HG03135 (cell line): ENCODE measurements at regions not wholly inside any gene's neighbourhood (a gene's known extent, or its start where the extent isn't known, plus 50 kb on each side); places are given as distances from the start of the nearest gene placed in this dataset.

Experiments used
- ATAC-seq: cut with Tn5 transposase; IDR thresholded peaks from one replicate; pipeline ENCODE4 v1.9.1; 2021; ENCODE audit warnings: mild to moderate bottlenecking, moderate library complexity; ENCODE audit not compliant: unreplicated experiment

GRCh38 chr18:40993363-40993762 lies 961.7 kb upstream of the PIK3C3 start:
- ATAC-seq, result no peak

GRCh38 chr18:40987581-40987980 lies 967.5 kb upstream of the PIK3C3 start:
- ATAC-seq, result no peak

DNA sequence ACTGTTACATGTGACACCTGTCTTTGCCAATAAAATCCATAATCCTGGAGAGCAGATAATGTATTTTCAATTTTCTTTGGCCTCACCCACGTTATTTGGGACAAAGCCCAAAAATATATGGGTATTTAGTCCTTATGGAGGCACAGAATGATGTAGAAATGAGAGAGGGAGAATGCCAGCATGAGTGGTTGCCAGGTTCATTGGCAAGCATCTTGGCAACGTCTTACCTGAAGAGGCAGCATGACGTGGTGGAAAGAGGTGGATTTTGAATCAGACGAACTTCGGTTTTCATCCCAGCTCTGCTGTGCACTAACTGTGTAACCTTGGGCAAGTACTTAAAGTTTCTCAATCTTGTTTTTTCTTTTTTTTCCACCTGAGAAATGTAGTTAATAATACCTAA lies 969.6 kb upstream of the PIK3C3 start:
- ATAC-seq, result no peak

- ATAC-seq, result no peak
These were observed 970.2 kb upstream of the PIK3C3 start for GRCh38 chr18:40984856-40985255.

DNA sequence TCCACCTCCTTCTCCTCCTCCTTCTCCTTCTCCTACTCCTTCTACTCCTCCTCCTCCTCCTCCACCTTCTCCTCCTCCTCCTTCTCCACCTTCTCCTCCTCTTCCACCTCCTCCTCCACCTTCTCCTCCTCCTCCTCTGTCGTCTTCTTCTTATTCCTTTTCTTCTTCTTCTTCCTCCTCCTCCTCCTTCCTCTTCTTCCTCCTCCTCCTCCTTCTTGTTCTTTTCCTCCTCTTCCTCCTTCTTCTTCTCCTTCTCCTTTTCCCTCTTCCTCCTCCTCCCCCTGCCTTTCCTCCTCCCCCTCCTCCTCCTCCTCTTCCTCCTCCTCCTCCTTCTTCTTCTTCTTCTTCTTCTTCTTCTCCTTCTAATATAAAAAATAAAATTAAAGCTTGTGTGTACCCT lies 971.2 kb upstream of the PIK3C3 start:
- no peak for ATAC-seq

DNA sequence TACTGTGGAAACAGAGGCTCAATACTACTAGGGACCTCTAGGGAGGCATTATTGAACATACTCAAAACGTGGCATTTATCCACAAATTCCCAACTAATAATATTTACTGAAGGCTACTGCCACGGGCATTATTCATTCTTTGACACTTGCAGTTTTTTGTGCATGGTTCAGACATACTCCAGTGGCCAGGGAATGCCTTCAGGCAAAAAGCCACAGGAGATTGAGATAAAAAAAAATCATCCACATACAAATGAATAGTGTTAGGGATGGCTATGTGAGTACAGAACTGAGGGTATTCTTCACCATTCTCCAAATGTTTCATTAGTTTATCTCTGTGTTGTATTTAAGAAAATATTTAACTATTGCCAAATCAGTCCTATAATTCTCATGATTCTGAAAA lies 974.9 kb upstream of the PIK3C3 start:
- ATAC-seq, result no peak

- ATAC-seq, result no peak
These were observed 979.0 kb upstream of the PIK3C3 start for GRCh38 chr18:40976050-40976449.

- ATAC-seq, result no peak
These were observed 980.6 kb upstream of the PIK3C3 start for GRCh38 chr18:40974448-40974847.

- ATAC-seq, result no peak
These were observed 992.2 kb upstream of the PIK3C3 start for GRCh38 chr18:40962784-40963183.

GRCh38 chr18:40957533-40958070 lies 997.4 kb upstream of the PIK3C3 start:
- ATAC-seq, result no peak

DNA sequence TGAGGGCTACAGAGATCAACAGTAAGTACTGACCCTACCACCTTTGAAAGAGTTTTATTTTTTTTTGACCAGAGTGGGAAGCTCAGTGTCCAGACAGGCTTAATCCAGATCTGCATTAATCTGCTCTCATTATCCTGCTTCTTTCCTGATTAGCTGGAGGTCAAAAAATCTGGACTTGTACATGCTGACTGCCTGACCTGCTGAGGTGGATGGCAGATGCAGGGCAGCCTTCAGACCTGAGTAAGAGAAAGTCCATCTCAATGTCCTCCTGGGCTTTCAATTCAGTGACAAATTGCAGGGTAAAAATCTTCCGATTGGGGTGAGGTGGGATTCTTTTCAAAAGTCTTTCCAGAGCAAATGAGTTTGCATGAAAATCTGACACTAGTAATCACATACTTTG lies 998.8 kb upstream of the PIK3C3 start:
- no peak for ATAC-seq

GRCh38 chr18:40955351-40955750 lies 999.7 kb upstream of the PIK3C3 start:
- no peak for ATAC-seq

- no peak for ATAC-seq
These were observed 1005.7 kb upstream of the PIK3C3 start for GRCh38 chr18:40949114-40949950.

DNA sequence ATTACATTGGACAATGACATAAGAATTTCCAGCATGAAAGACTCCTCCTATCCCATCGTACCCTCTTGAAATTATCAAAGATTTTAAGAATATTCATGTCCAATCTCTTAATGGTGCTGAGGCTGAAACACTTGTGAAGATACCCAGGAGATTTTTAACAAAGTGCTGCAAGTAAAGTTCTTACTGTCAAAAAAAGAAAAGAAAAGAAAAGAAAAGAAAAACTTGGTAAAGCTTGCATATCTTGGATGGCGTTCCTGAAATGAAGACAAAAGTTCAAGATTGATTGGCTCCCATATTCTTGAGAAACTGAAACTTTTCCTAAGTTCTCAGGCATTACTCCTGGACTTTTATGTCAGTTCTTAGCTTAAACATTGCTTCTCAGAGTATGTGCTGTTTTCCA lies 1010.5 kb upstream of the PIK3C3 start:
- ATAC-seq, result no peak

DNA sequence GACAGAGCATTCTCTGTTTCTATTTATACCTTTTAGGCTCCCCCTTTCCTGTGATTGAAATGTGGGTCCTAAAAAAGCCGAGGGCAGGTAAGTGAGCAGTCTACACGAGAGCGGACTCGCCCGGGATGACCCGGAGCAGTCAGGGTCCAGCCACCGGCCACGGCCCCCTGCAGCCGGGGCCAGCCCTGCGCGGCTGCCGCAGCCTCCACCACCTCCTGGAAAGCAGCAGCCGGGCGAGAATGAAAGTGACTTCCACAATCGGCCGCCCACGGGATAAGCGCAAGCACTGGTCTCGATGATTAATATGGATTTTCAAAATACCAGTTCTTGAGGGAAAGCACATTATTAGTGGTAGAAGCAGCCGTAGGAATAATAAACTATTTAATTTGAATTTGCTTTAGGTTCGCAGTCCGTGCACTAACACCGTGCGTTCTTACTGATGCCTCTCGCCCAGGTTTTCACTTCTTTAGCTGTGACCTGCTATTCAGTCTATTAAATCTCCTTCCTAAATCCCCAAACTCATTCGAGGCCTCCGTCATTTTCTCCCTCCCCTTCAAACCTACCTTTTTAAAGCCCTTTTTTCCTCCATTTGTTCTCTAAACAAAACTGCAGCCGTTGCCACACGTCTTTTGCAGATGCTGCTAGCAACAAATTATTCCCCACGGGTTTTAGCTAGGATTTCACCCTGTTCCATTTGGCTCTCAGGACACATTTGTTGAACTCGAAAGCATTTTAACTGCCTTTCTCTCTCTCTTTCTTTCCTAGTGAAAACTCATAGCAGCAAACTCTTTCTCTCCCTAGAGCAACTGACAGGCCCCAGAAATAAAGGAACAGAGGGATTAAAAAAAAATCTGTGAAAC lies 1015.1 kb upstream of the PIK3C3 start:
- ATAC-seq, result no peak

DNA sequence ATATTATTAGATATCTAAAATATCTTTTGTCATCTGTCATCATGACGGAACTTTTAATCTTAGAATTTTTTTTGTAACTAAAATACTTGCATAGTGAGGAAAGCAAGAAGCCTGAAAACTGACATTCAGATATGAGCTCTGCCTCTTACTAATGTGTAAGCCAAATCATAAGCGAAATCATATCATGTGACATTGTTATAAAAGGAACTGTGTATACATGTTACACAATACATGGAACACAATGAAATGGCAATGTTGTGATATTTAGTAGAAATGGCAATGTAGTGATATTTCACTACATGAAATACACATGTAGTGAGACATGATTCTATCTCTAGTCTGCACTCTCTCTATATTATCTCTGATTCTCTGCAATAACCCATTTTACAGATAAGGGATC lies 1016.4 kb upstream of the PIK3C3 start:
- no peak for ATAC-seq

- ATAC-seq, result no peak
These were observed 1017.6 kb upstream of the PIK3C3 start for GRCh38 chr18:40937386-40937785.

- ATAC-seq, result no peak
These were observed 1019.6 kb upstream of the PIK3C3 start for GRCh38 chr18:40935423-40935822.

DNA sequence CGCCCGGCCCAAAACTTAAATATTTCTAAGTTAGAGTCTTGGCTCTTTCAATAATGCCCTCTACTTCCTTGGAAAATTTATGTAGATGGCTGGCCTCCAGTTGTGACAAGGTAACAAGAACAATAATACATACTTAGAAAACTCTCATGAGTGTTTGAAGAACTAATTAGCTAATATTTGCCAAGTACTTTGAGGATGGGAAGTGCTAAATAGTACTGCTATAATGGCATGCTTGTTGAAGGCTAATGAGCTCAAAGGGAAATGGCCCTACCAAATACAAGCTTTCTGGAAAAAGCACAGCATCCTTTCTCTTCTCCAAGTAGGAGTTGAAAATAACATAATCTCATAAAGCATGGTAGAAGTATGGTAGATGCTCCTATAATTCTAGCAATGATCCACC lies 1022.2 kb upstream of the PIK3C3 start:
- no peak for ATAC-seq

GRCh38 chr18:40930211-40930882 lies 1024.7 kb upstream of the PIK3C3 start:
- no peak for ATAC-seq

DNA sequence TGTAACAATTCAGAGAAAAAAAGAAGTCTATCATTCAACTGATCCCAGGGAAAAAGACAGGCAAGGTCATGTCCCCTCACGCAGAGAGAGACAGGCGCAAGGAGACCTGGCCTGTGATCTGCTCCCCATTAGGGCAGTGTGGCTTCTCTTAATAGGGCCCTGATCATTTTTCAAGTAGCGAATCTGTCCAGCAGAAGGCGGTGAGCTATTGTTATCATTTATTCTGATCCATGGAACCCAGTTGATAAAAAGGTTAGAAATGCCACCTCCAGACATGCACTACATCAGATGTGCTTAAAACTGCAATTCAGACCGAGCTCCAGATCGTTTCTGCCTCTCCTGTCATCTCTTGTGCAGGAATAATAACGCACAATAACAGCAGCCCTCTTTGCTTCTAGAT lies 1025.6 kb upstream of the PIK3C3 start:
- no peak for ATAC-seq
